ENCODE measurements at regions not wholly inside any gene's neighbourhood (a gene's known extent, or its start where the extent isn't known, plus 50 kb on each side); places are given as distances from the start of the nearest gene placed in this dataset.
"Not testable (repeated sequence)": the region's sequence is repeated elsewhere in the genome, so short reads cannot be mapped to it uniquely, and the experiment has no call there.

- no peak for DNase-seq
Observed at GRCh38 chr4:138414202-138414601, 172.1 kb upstream of the SLC7A11 start.

GRCh38 chr4:138413273-138413672, 171.1 kb upstream of the SLC7A11 start:
- DNase-seq, result no peak

GRCh38 chr4:138412847-138413246, 170.7 kb upstream of the SLC7A11 start:
- no peak for DNase-seq

GRCh38 chr4:138410266-138410665, 168.1 kb upstream of the SLC7A11 start:
- DNase-seq, result no peak

- DNase-seq, result no peak
Observed at GRCh38 chr4:138409670-138410069, 167.5 kb upstream of the SLC7A11 start.

GRCh38 chr4:138408758-138409157, 166.6 kb upstream of the SLC7A11 start:
- no peak for DNase-seq

- no peak for DNase-seq
Observed at GRCh38 chr4:138407329-138407728, 165.2 kb upstream of the SLC7A11 start.

- no peak for DNase-seq
Observed at GRCh38 chr4:138406876-138407275, 164.7 kb upstream of the SLC7A11 start.

- DNase-seq, result peak; percentile 5
Observed at GRCh38 chr4:138405934-138406567, 163.9 kb upstream of the SLC7A11 start.

- no peak for DNase-seq
Observed at GRCh38 chr4:138405466-138405891, 163.3 kb upstream of the SLC7A11 start.

- no peak for DNase-seq
Observed at GRCh38 chr4:138404801-138405200, 162.7 kb upstream of the SLC7A11 start.

GRCh38 chr4:138404251-138404650, 162.1 kb upstream of the SLC7A11 start:
- DNase-seq, result no peak

- DNase-seq, result no peak
Observed at GRCh38 chr4:138401334-138401733, 159.2 kb upstream of the SLC7A11 start.

- no peak for DNase-seq
Observed at GRCh38 chr4:138400543-138400942, 158.4 kb upstream of the SLC7A11 start.

- DNase-seq, result no peak
Observed at GRCh38 chr4:138400066-138400465, 157.9 kb upstream of the SLC7A11 start.

- DNase-seq, result no peak
Observed at GRCh38 chr4:138399081-138399480, 156.9 kb upstream of the SLC7A11 start.

GRCh38 chr4:138398322-138398721, 156.2 kb upstream of the SLC7A11 start:
- DNase-seq, result no peak

GRCh38 chr4:138393886-138394610, 151.9 kb upstream of the SLC7A11 start:
- no peak for DNase-seq

GRCh38 chr4:138392751-138393308, 150.7 kb upstream of the SLC7A11 start:
- DNase-seq, result no peak

- DNase-seq, result no peak
Observed at GRCh38 chr4:138389976-138390685, 148.0 kb upstream of the SLC7A11 start.

- no peak for DNase-seq
Observed at GRCh38 chr4:138374947-138375346, 132.8 kb upstream of the SLC7A11 start.

GRCh38 chr4:138367942-138368341, 125.8 kb upstream of the SLC7A11 start:
- no peak for DNase-seq

- not testable (repeated sequence) for DNase-seq
Observed at GRCh38 chr4:138352446-138352845, 110.3 kb upstream of the SLC7A11 start.

- no peak for DNase-seq
Observed at GRCh38 chr4:138348055-138348454, 105.9 kb upstream of the SLC7A11 start.
